AML-193 (cell line): ENCODE measurements at regions not wholly inside any gene's neighbourhood (a gene's known extent, or its start where the extent isn't known, plus 50 kb on each side); places are given as distances from the start of the nearest gene placed in this dataset.

Experiments used
- DNase-seq, 2 experiments: peaks; one replicate each; lab custom pipeline; 2025; lab: John Stamatoyannopoulos, UW

GRCh38 chr14:82445810-82446570 is 912.3 kb upstream of the SEL1L start:
- no peak for DNase-seq

- DNase-seq, result no peak
These were observed 913.9 kb upstream of the SEL1L start for GRCh38 chr14:82447586-82447985.

- no peak for DNase-seq
These were observed 916.3 kb upstream of the SEL1L start for GRCh38 chr14:82449926-82450468.

GRCh38 chr14:82451675-82452074 is 918.0 kb upstream of the SEL1L start:
- no peak for DNase-seq

GRCh38 chr14:82482345-82482744 is 948.7 kb upstream of the SEL1L start:
- no peak for DNase-seq

- no peak for DNase-seq
These were observed 954.8 kb upstream of the SEL1L start for GRCh38 chr14:82488473-82488872.

GRCh38 chr14:82490397-82490796 is 956.7 kb upstream of the SEL1L start:
- no peak for DNase-seq

- no peak for DNase-seq
These were observed 958.5 kb upstream of the SEL1L start for GRCh38 chr14:82492157-82492556.

GRCh38 chr14:82500222-82500621 is 966.6 kb upstream of the SEL1L start:
- no peak for DNase-seq

GRCh38 chr14:82501554-82501953 is 967.9 kb upstream of the SEL1L start:
- DNase-seq, result no peak

- DNase-seq, result no peak
These were observed 968.4 kb upstream of the SEL1L start for GRCh38 chr14:82502043-82502442.

GRCh38 chr14:82504894-82505293 is 971.2 kb upstream of the SEL1L start:
- DNase-seq, result no peak

GRCh38 chr14:82510007-82510406 is 976.4 kb upstream of the SEL1L start:
- no peak for DNase-seq

- no peak for DNase-seq
These were observed 977.7 kb upstream of the SEL1L start for GRCh38 chr14:82511399-82511798.

- DNase-seq, result no peak
These were observed 987.1 kb upstream of the SEL1L start for GRCh38 chr14:82520765-82521164.

- DNase-seq, result no peak
These were observed 987.5 kb upstream of the SEL1L start for GRCh38 chr14:82521191-82521590.

GRCh38 chr14:82528016-82528415 is 994.4 kb upstream of the SEL1L start:
- DNase-seq, result no peak

- DNase-seq, result no peak
These were observed 999.7 kb upstream of the SEL1L start for GRCh38 chr14:82533351-82533750.

- no peak for DNase-seq
These were observed 1002.9 kb upstream of the SEL1L start for GRCh38 chr14:82536566-82536965.

- DNase-seq, result no peak
These were observed 1004.2 kb upstream of the SEL1L start for GRCh38 chr14:82537831-82538230.

- no peak for DNase-seq
These were observed 1012.7 kb upstream of the SEL1L start for GRCh38 chr14:82546401-82546800.

- no peak for DNase-seq
These were observed 1015.8 kb upstream of the SEL1L start for GRCh38 chr14:82549306-82549990.

- DNase-seq, result no peak
These were observed 1029.2 kb upstream of the SEL1L start for GRCh38 chr14:82562881-82563280.
